KBM-7 (cell line): ENCODE measurements at regions not wholly inside any gene's neighbourhood (a gene's known extent, or its start where the extent isn't known, plus 50 kb on each side); places are given as distances from the start of the nearest gene placed in this dataset.
"Not testable (repeated sequence)": the region's sequence is repeated elsewhere in the genome, so short reads cannot be mapped to it uniquely, and the experiment has no call there.

Experiments used
- DNase-seq: peaks from one replicate; pipeline ENCODE4 v3.0.0-alpha.2; 2015
- in situ Hi-C: fragments of 300-500 bp; cut with MboI; formaldehyde crosslinking; loops from 2 replicates; pipeline ENCODE4 v1.14.3; 2020; ENCODE audit warnings: low sequenced_read_pairs, low pct_unique_long_range_greater_than_20kb, mixed read lengths

GRCh38 chr16:72658888-72659717 is 388.8 kb downstream of the ZFHX3 start:
- in situ Hi-C loops: no loop called here
- DNase-seq: no peak

- in situ Hi-C loops: no loop called here
- DNase-seq: no peak
These were observed 390.1 kb downstream of the ZFHX3 start for GRCh38 chr16:72657791-72658190.

GRCh38 chr16:72657164-72657563 is 390.8 kb downstream of the ZFHX3 start:
- in situ Hi-C loops: no loop called here
- no peak for DNase-seq

- in situ Hi-C loops: no loop called here
- DNase-seq: no peak
These were observed 393.4 kb downstream of the ZFHX3 start for GRCh38 chr16:72654535-72654934.

- no peak for DNase-seq
- in situ Hi-C loops: no loop called here
These were observed 398.5 kb downstream of the ZFHX3 start for GRCh38 chr16:72649254-72649944.

GRCh38 chr16:72646615-72647014 is 401.3 kb downstream of the ZFHX3 start:
- DNase-seq: no peak
- in situ Hi-C loops: no loop called here

GRCh38 chr16:72645538-72645937 is 402.4 kb downstream of the ZFHX3 start:
- in situ Hi-C loops: no loop called here
- no peak for DNase-seq

GRCh38 chr16:72644911-72645310 is 403.0 kb downstream of the ZFHX3 start:
- in situ Hi-C loops: no loop called here
- DNase-seq: no peak

- DNase-seq: no peak
- in situ Hi-C loops: no loop called here
These were observed 408.4 kb downstream of the ZFHX3 start for GRCh38 chr16:72639494-72639893.

- DNase-seq: no peak
- in situ Hi-C loops: no loop called here
These were observed 410.6 kb downstream of the ZFHX3 start for GRCh38 chr16:72637306-72637705.

GRCh38 chr16:72635694-72636093 is 412.2 kb downstream of the ZFHX3 start:
- in situ Hi-C loops: no loop called here
- DNase-seq: no peak

- in situ Hi-C loops: no loop called here
- DNase-seq: no peak
These were observed 412.8 kb downstream of the ZFHX3 start for GRCh38 chr16:72635104-72635503.

- DNase-seq, in situ Hi-C loops: not testable (repeated sequence)
These were observed 420.6 kb downstream of the ZFHX3 start for GRCh38 chr16:72627182-72627896.

GRCh38 chr16:72626623-72627022 is 421.3 kb downstream of the ZFHX3 start:
- no peak for DNase-seq
- in situ Hi-C loops: no loop called here

- no peak for DNase-seq
- in situ Hi-C loops: no loop called here
These were observed 426.3 kb downstream of the ZFHX3 start for GRCh38 chr16:72621651-72622050.

GRCh38 chr16:72620853-72621252 is 427.1 kb downstream of the ZFHX3 start:
- DNase-seq: no peak
- in situ Hi-C loops: no loop called here

- in situ Hi-C loops: no loop called here
- DNase-seq: no peak
These were observed 427.6 kb downstream of the ZFHX3 start for GRCh38 chr16:72620348-72620747.

- in situ Hi-C loops: no loop called here
- no peak for DNase-seq
These were observed 432.1 kb downstream of the ZFHX3 start for GRCh38 chr16:72615856-72616255.

GRCh38 chr16:72612718-72613117 is 435.2 kb downstream of the ZFHX3 start:
- in situ Hi-C loops: no loop called here

GRCh38 chr16:72612256-72612655 is 435.7 kb downstream of the ZFHX3 start:
- in situ Hi-C loops: no loop called here
- no peak for DNase-seq

More at GRCh38 chr16:72612718-72613117, 435.2 kb downstream of the ZFHX3 start:
- no peak for DNase-seq
